ENCODE measurements at regions not wholly inside any gene's neighbourhood (a gene's known extent, or its start where the extent isn't known, plus 50 kb on each side); places are given as distances from the start of the nearest gene placed in this dataset.
"Not testable (repeated sequence)": the region's sequence is repeated elsewhere in the genome, so short reads cannot be mapped to it uniquely, and the experiment has no call there.

- no peak for DNase-seq (ENCODE audit: low read depth in 4 of 4, low spot score in 1 of 4)
Observed at GRCh38 chr3:5929027-5929426, 741.5 kb downstream of the EDEM1 start.

- not testable (repeated sequence) for DNase-seq (ENCODE audit: low read depth in 4 of 4, low spot score in 1 of 4)
Observed at GRCh38 chr3:5944061-5944460, 756.6 kb downstream of the EDEM1 start.

GRCh38 chr3:5948084-5948483 lies 760.6 kb downstream of the EDEM1 start:
- no peak for DNase-seq (ENCODE audit: low read depth in 4 of 4, low spot score in 1 of 4)

GRCh38 chr3:5951026-5951425 lies 763.5 kb downstream of the EDEM1 start:
- DNase-seq (ENCODE audit: low read depth in 4 of 4, low spot score in 1 of 4) = no peak

GRCh38 chr3:5972586-5972985 lies 785.1 kb downstream of the EDEM1 start:
- no peak for DNase-seq (ENCODE audit: low read depth in 4 of 4, low spot score in 1 of 4)

- DNase-seq (ENCODE audit: low read depth in 4 of 4, low spot score in 1 of 4) = no peak
Observed at GRCh38 chr3:5974630-5975322, 787.3 kb downstream of the EDEM1 start.

GRCh38 chr3:5977331-5977730 lies 789.8 kb downstream of the EDEM1 start:
- no peak for DNase-seq (ENCODE audit: low read depth in 4 of 4, low spot score in 1 of 4)

GRCh38 chr3:5980475-5980874 lies 793.0 kb downstream of the EDEM1 start:
- no peak for DNase-seq (ENCODE audit: low read depth in 4 of 4, low spot score in 1 of 4)

- no peak for DNase-seq (ENCODE audit: low read depth in 4 of 4, low spot score in 1 of 4)
Observed at GRCh38 chr3:5994651-5995050, 807.1 kb downstream of the EDEM1 start.

GRCh38 chr3:6018456-6018855 lies 830.9 kb downstream of the EDEM1 start:
- no peak for DNase-seq (ENCODE audit: low read depth in 4 of 4, low spot score in 1 of 4)

GRCh38 chr3:6022621-6023020 lies 835.1 kb downstream of the EDEM1 start:
- DNase-seq (ENCODE audit: low read depth in 4 of 4, low spot score in 1 of 4) = no peak

- DNase-seq (ENCODE audit: low read depth in 4 of 4, low spot score in 1 of 4) = no peak
Observed at GRCh38 chr3:6025032-6025431, 835.9 kb upstream of the GRM7 start.

GRCh38 chr3:6030648-6031047 lies 830.3 kb upstream of the GRM7 start:
- DNase-seq (ENCODE audit: low read depth in 4 of 4, low spot score in 1 of 4) = not testable (repeated sequence)

- DNase-seq (ENCODE audit: low read depth in 4 of 4, low spot score in 1 of 4) = no peak
Observed at GRCh38 chr3:6035626-6036025, 825.3 kb upstream of the GRM7 start.

GRCh38 chr3:6039971-6040370 lies 820.9 kb upstream of the GRM7 start:
- DNase-seq (ENCODE audit: low read depth in 4 of 4, low spot score in 1 of 4) = no peak

GRCh38 chr3:6041894-6042293 lies 819.0 kb upstream of the GRM7 start:
- no peak for DNase-seq (ENCODE audit: low read depth in 4 of 4, low spot score in 1 of 4)

GRCh38 chr3:6047016-6047415 lies 813.9 kb upstream of the GRM7 start:
- DNase-seq (ENCODE audit: low read depth in 4 of 4, low spot score in 1 of 4) = no peak

GRCh38 chr3:6060251-6060650 lies 800.7 kb upstream of the GRM7 start:
- DNase-seq (ENCODE audit: low read depth in 4 of 4, low spot score in 1 of 4) = no peak

- DNase-seq (ENCODE audit: low read depth in 4 of 4, low spot score in 1 of 4) = no peak
Observed at GRCh38 chr3:6062261-6063187, 798.4 kb upstream of the GRM7 start.

GRCh38 chr3:6066397-6066796 lies 794.5 kb upstream of the GRM7 start:
- no peak for DNase-seq (ENCODE audit: low read depth in 4 of 4, low spot score in 1 of 4)

GRCh38 chr3:6066868-6067578 lies 793.9 kb upstream of the GRM7 start:
- DNase-seq (ENCODE audit: low read depth in 4 of 4, low spot score in 1 of 4) = not testable (repeated sequence)

GRCh38 chr3:6074952-6075351 lies 786.0 kb upstream of the GRM7 start:
- no peak for DNase-seq (ENCODE audit: low read depth in 4 of 4, low spot score in 1 of 4)
